ENCODE measurements at regions not wholly inside any gene's neighbourhood (a gene's known extent, or its start where the extent isn't known, plus 50 kb on each side); places are given as distances from the start of the nearest gene placed in this dataset.
"Not testable (repeated sequence)": the region's sequence is repeated elsewhere in the genome, so short reads cannot be mapped to it uniquely, and the experiment has no call there.

- DNase-seq, result peak; percentile 5
Measured at GRCh38 chr13:59261928-59262488, 901.7 kb downstream of the DIAPH3 start.

GRCh38 chr13:59263531-59263930, 900.2 kb downstream of the DIAPH3 start:
- no peak for DNase-seq

GRCh38 chr13:59266478-59267063, 897.2 kb downstream of the DIAPH3 start:
- peak; percentile 15 for DNase-seq

DNA sequence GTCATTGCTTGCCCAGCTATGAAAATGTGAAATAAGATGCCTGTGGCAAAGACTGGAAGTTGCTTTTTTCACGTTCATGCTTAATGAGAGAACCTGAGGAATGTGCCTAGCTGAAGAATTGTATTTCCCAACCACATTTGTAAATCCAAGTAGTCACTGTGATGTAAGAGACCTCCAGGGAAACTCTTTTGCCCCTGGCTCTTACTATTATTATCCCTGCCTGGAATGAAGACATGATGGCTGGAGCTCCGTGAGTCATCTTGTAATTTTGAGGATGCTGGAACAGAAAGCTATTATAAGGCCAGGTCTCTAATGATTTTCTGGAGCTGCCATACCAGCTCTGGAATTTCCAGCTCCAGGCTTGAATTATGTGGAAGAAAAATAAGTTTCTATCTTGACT, 894.3 kb downstream of the DIAPH3 start:
- DNase-seq, result peak; percentile 89

DNA sequence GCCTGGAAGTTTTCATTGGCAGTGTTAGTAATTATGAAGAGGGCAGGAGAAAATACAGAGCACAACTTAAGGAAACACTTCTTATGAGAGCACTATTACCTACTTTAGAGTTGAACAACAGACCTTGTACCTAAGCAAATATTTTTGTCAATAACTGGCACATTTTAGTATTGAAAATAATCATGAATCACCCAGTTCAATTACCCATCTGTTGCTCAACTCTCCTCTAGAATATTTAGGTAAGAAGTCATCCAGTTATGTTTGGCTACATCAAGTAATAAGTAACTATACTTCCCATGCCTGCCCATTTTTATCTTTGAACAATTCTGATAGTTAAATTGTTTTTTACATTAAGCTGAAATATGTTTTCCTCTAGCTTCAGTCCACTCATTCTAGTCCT, 893.4 kb downstream of the DIAPH3 start:
- DNase-seq, result no peak

DNA sequence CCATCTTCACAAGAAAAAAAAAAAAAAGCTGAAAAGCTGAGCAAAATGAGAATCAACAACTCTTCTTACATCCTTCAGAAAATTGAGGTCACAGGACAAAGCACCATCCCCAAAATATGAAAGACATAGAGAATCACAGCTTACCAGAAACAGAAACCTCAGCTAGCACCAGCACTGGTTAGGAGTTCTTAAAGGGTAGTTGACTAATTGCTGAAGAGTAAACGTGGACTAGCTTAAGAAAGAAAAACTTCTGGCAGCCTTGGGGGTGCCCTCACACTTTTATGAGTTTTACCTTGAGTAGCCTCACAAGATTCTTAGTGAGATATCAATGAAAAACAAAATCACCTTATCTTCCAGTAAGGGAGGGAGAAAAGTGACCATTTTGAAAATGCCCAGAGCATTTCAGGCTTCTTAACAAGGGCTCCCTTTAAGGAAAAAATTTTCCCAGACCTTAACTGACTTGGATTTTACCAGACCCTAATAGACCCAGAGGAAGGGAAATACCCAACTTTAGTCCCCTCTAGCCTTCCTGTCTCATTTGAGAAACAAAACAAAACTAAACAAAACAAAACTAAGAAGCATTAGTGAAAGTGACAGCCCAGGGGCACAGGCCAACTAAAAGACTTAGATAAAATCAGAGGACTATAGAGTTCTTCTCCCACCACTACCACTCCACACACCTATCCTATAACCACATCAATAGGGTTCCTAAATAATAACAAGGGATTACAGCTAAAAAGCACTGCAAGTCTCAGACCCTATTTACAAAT, 888.6 kb downstream of the DIAPH3 start:
- no peak for DNase-seq

- no peak for DNase-seq
Measured at GRCh38 chr13:59276436-59276835, 887.3 kb downstream of the DIAPH3 start.

DNA sequence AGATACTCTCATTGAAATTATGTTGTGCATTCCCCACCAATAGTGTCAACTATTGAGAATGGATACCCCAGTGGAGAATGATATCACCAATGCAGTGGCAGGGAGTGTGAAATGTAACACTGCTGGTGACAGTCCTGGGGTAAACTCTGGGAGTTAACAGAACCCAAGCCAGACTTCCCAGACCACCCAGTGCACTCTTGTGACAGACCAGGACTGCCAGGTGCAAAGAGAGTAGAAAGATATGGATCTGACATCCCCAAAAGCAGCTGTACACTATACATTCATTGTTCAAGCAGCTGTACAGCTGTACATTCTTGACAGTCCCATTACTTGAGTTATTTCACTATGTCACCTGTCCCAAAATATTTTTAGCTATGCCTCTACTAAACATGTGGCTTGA, 886.6 kb downstream of the DIAPH3 start:
- no peak for DNase-seq

DNA sequence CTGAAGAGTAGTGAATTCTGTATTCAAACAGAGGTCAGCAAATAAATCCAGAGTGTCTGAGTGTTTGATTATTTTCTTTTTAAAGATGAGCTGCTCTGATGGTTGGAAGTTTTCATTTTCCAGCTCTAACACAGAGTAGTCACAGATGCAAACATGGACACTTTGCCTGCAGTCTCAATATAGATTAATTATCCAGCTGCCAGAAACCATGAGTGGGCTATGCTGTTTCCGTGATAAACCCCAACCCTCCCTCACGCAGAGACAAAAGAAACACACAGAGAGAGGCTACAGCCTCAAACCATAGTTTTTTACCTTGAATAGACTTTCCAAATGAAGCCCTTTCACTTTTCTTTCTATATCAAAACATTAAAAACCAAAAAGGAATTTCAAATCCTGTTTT, 884.7 kb downstream of the DIAPH3 start:
- no peak for DNase-seq

DNA sequence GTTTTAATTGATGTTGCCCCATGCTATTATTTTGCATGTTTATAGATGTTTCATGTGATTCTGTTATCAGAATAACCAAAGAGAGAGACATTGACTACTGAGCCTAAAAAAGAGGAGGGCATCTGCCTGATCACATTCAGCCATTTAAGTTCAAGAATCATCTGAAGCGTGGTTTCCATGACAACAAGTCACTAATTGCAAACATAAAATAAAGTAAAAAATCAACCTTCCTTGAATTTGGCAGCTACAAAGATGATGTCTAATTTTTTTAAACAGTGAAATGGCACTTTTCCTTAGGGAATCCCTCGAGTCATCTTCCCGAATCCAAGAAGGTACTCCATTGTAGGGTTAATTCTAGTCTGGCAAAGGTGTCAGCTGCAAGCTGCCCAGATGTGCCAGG, 884.2 kb downstream of the DIAPH3 start:
- DNase-seq, result no peak

DNA sequence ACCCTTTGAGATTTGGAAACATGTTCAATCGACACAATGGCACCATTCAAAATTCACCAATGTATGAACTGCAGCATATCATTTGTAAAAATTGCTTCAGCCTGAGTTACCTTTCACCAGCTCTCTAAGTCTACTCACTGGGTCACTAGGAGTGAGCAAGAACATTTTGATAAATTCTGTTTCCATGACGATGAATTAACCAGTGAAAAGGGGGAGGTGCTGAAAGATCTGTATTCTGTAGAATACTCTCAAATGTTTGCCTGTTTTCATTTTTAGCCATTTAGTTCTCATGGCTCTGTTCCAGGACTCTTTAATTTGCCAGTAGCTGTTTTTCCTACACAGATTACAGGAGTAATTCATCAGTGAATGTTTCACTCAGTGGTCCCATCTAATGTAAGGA, 883.4 kb downstream of the DIAPH3 start:
- no peak for DNase-seq

- no peak for DNase-seq
Measured at GRCh38 chr13:59281453-59281852, 882.3 kb downstream of the DIAPH3 start.

DNA sequence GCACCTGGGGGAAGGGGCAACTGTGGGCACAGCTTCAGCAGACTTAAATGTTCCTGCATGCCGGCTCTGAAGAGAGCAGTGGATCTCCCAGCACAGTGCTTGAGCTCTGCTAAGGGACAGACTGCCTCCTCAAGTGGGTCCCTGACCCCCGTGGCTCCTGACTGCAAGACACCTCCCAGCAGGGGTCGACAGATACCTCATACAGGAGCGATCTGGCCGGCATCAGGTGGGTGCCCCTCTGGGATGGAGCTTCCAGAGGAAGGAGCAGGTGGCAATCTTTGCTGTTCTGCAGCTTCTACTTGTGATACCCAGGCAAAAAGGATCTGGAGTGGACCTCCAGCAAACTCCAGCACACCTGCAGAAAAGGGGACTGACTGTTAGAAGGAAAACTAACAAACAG, 871.5 kb downstream of the DIAPH3 start:
- DNase-seq, result not testable (repeated sequence)

GRCh38 chr13:59299584-59299983, 864.1 kb downstream of the DIAPH3 start:
- no peak for DNase-seq

DNA sequence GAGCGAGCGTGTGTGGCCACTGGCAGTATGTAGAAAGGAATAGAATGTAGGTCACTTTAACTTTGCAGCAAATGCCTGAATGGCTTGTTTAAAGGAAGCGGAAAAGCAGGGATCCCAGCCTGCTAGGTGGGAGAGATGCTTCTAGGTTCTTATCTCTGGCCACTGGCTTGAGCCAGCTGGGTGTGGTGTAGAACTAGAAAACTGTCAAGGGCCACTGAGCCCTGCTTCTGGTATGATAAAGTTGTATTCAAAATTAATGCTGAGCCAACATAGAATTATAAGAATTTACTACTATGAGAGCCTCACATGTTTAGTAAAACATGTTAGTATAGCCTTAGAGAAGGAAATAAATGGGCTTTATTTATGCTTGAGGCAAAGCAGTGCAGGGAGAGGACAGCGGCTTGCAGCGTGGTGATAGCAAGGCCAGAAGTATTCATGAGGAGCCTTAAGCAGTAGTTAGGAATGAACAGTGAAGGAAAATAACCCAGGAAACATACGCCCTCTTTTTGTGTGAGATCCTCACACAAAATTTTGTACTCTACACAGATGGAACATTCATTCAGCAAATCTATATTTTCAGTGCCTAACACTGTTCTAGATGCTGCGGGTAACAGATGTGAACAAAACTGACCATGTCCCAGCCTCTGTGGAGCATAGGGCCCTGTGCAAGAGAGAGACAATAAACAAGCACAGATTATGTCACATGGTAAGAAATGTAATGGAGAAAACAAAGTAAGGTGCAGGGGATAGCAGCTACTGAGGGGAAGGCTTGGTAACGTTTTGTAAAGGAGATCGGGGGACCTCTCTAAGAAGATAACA, 863.2 kb downstream of the DIAPH3 start:
- DNase-seq, result no peak

DNA sequence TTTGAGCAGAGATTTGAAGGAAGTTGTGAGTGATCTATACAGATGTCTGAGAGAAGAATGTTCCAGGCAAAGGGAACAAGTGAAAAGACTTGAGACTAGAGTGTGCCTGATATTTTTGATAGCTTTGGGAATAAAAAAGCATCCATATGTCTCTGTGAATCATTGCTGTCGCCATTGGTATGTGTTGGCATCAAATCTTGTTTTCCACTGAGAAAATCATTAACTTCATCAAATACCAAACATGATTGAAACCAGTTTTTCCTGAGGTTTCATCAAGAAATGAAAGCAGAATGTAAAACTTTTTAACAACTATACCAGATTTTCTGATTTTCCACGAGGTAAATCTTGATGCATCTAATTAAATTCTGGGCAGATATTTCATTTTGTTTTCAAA, 862.6 kb downstream of the DIAPH3 start:
- DNase-seq, result peak; percentile 13

DNA sequence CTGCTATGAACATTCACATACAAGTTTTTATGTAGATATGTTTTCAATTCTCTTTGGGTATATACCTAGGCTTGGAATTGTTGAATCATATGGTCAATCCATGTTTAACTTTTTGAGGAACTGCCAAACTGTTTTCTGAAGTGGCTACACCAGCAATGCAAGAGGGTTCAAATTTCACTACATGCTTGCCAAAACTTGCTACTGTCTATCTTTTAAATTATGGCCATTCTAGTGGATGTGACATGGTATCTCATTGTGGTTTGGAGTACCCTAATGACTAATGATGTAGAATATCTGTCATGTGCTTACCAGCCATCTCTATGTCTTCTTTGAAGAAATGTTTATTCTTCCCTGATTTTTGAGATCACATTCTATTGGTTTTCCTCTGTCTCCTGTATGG, 860.3 kb downstream of the DIAPH3 start:
- DNase-seq, result peak; percentile 70

- no peak for DNase-seq
Measured at GRCh38 chr13:59304596-59304995, 859.1 kb downstream of the DIAPH3 start.

- peak; percentile 44 for DNase-seq
Measured at GRCh38 chr13:59305896-59306295, 857.8 kb downstream of the DIAPH3 start.

- no peak for DNase-seq
Measured at GRCh38 chr13:59312776-59313175, 851.0 kb downstream of the DIAPH3 start.

- peak; percentile 58 for DNase-seq
Measured at GRCh38 chr13:59318320-59318930, 845.3 kb downstream of the DIAPH3 start.

GRCh38 chr13:59319276-59319675, 844.5 kb downstream of the DIAPH3 start:
- DNase-seq, result no peak

GRCh38 chr13:59320021-59320420, 843.7 kb downstream of the DIAPH3 start:
- no peak for DNase-seq
